Fibroblast of pulmonary artery (primary cell): ENCODE measurements at regions not wholly inside any gene's neighbourhood (a gene's known extent, or its start where the extent isn't known, plus 50 kb on each side); places are given as distances from the start of the nearest gene placed in this dataset.

Source experiments
- DNase-seq: peaks from one replicate; pipeline ENCODE4 v3.0.0-alpha.2; 2010; ENCODE audit warnings: low read depth
- H3K4me3 ChIP-seq: replicated peaks from 2 replicates; pipeline ENCODE4 v1.5.1; 2011; ENCODE audit warnings: low read depth, mild to moderate bottlenecking, control low read depth, low read length, moderate library complexity
- CTCF ChIP-seq: IDR thresholded peaks from 2 replicates; pipeline ENCODE4 v1.5.1; 2011; ENCODE audit warnings: mild to moderate bottlenecking, control low read depth, low read length, inconsistent platforms; ENCODE audit errors: missing control alignments

- no peak for TF ChIP-seq CTCF
These were observed 155.3 kb upstream of the PKN2 start for GRCh38 chr1:88528792-88529191.

GRCh38 chr1:88529581-88529980, 154.5 kb upstream of the PKN2 start:
- no peak for DNase-seq
- H3K4me3 ChIP-seq: no peak overlapping the region
- no peak for TF ChIP-seq CTCF

More at GRCh38 chr1:88528792-88529191, 155.3 kb upstream of the PKN2 start:
- no peak overlapping the region for H3K4me3 ChIP-seq
- DNase-seq: no peak

- DNase-seq: no peak
- no peak overlapping the region for H3K4me3 ChIP-seq
- no peak for TF ChIP-seq CTCF
These were observed 153.8 kb upstream of the PKN2 start for GRCh38 chr1:88530246-88530645.

- H3K4me3 ChIP-seq: no peak overlapping the region
- no peak for TF ChIP-seq CTCF
- DNase-seq: no peak
These were observed 146.3 kb upstream of the PKN2 start for GRCh38 chr1:88537787-88538186.

GRCh38 chr1:88538222-88538899, 145.7 kb upstream of the PKN2 start:
- TF ChIP-seq CTCF: no peak
- H3K4me3 ChIP-seq: no peak overlapping the region
- DNase-seq: no peak

GRCh38 chr1:88540255-88540654, 143.8 kb upstream of the PKN2 start:
- no peak overlapping the region for H3K4me3 ChIP-seq

More at GRCh38 chr1:88540255-88540654, 143.8 kb upstream of the PKN2 start:
- DNase-seq: no peak
- no peak for TF ChIP-seq CTCF
